Tibial nerve (tissue), 4 donors: ENCODE measurements at regions not wholly inside any gene's neighbourhood (a gene's known extent, or its start where the extent isn't known, plus 50 kb on each side); places are given as distances from the start of the nearest gene placed in this dataset.

Experiments
- EP300 ChIP-seq, 2 donors: sonication (generic); formaldehyde crosslinking; IDR thresholded peaks; one replicate each; pipeline ENCODE4 v1.6.1; 2017; ENCODE audit warnings: antibody characterized with exemption in 2 of 2, mild to moderate bottlenecking in 1 of 2
- POLR2A ChIP-seq, 2 donors: fragments of 450-650 bp; IDR thresholded peaks; one replicate each; pipeline ENCODE4 v1.6.1; 2017; ENCODE audit warnings: antibody characterized with exemption in 2 of 2, mild to moderate bottlenecking in 2 of 2, moderate library complexity in 2 of 2
- TF ChIP-seq, protein P1 (sequence below), 5 experiments: fragments of 200-600 bp in 3 of 5; fragments of 450-650 bp in 2 of 5; sonication (generic) in 3 of 5; IDR thresholded peaks; one replicate each; pipeline ENCODE4 v1.5.1; 2016 to 2019; ENCODE audit warnings: antibody characterized with exemption in 5 of 5, mild to moderate bottlenecking in 3 of 5, moderate library complexity in 2 of 5

DNA sequence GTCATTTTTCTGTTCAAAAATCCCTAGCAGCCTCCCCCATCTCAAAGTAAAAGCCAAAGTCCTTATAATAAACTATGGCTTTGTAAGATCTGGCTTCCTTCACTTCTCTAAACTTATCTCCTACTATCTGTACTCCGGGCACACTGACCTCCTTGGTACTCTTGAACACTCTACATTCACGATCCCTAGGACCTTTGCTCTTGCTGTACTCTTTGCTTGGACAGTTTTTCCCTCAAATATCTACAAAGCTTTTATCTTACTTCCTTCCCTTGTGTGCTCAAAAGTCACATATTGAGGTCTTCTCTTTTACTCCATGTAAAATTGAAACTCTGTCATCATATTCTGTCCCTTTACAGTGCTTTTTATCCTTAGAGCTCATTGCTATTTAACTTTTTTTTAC, 616.6 kb downstream of the IRS1 start:
- TF ChIP-seq, protein P1, sequence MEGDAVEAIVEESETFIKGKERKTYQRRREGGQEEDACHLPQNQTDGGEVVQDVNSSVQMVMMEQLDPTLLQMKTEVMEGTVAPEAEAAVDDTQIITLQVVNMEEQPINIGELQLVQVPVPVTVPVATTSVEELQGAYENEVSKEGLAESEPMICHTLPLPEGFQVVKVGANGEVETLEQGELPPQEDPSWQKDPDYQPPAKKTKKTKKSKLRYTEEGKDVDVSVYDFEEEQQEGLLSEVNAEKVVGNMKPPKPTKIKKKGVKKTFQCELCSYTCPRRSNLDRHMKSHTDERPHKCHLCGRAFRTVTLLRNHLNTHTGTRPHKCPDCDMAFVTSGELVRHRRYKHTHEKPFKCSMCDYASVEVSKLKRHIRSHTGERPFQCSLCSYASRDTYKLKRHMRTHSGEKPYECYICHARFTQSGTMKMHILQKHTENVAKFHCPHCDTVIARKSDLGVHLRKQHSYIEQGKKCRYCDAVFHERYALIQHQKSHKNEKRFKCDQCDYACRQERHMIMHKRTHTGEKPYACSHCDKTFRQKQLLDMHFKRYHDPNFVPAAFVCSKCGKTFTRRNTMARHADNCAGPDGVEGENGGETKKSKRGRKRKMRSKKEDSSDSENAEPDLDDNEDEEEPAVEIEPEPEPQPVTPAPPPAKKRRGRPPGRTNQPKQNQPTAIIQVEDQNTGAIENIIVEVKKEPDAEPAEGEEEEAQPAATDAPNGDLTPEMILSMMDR (IDR thresholded peaks at IDR 0.05): no peak
- TF ChIP-seq POLR2A (IDR thresholded peaks at IDR 0.05): no peak
- no peak for TF ChIP-seq EP300 (IDR thresholded peaks at IDR 0.05)
